ENCODE measurements at regions not wholly inside any gene's neighbourhood (a gene's known extent, or its start where the extent isn't known, plus 50 kb on each side); places are given as distances from the start of the nearest gene placed in this dataset.
A peak's percentile ranks its signal among the peaks of the same experiment; 100 is the strongest.
"Not testable (repeated sequence)": the region's sequence is repeated elsewhere in the genome, so short reads cannot be mapped to it uniquely, and the experiment has no call there.

DNA sequence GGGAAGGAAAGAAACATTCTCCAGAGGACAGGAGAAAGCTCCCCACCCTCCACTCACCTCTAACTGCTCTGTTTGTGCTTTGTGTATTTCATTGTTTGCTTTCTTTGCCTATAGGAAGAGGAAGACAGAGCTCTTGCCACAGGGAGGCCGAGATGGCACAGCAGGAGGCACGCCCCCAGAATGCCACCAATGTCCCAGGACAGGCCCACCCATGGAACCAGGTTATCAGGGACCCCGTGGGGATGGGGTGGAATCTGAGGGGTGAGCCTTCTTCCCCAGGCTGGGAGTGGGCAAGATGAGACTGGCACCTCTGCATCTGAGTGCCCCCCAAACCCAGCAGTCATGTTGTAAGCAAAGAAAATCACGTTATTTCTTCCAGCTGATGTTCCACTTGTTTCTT is 155.8 kb downstream of the TBC1D2B start:
- no peaks in the 10 kb centered on the region for H3K9me3 ChIP-seq (ENCODE audit: control insufficient read depth, insufficient read depth, low read length)
- no peak overlapping the region for H3K9ac ChIP-seq (ENCODE audit: low read depth, low read length)
- no peaks in the 10 kb centered on the region for H3K4me1 ChIP-seq (ENCODE audit: insufficient read depth, low read length)
- H3K36me3 ChIP-seq (ENCODE audit: insufficient read depth, low read length), result no peaks in the 10 kb centered on the region

DNA sequence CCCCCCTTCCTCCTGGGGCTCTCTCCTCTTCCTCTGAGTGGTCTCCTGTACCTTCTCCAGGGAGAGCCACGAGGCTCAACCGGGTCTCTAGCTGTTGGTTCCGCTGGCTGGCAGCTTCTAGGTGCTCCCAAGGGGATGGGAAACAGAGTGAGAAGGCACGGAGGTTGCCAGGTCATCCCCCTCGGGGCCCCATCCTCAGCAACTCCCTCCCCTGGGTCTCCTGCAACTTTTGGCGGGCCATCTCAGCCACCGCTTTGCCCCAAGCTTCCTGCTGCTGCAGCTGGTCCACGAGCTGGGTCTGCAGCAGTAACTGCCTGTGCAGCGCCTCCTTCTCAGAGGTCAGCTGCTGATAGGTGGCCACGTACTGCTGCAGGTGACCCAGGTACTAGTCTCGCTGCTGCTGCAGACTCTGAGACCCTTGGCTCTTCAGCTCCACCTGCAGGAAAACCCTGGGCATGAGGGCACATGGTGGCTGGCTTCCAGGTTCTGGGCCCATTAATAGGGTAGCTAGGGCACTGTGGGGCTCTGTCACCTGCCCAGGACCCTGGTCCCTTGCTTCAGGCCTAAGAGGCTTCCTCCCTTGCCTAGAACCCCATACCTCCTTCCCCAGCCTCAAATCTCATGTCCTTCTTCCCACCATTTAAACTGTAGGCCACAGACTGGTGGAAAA is 160.4 kb downstream of the TBC1D2B start:
- not testable (repeated sequence) for H3K9ac ChIP-seq (ENCODE audit: low read depth, low read length); H3K36me3 ChIP-seq (ENCODE audit: insufficient read depth, low read length); H3K4me1 ChIP-seq (ENCODE audit: insufficient read depth, low read length); H3K9me3 ChIP-seq (ENCODE audit: control insufficient read depth, insufficient read depth, low read length)

DNA sequence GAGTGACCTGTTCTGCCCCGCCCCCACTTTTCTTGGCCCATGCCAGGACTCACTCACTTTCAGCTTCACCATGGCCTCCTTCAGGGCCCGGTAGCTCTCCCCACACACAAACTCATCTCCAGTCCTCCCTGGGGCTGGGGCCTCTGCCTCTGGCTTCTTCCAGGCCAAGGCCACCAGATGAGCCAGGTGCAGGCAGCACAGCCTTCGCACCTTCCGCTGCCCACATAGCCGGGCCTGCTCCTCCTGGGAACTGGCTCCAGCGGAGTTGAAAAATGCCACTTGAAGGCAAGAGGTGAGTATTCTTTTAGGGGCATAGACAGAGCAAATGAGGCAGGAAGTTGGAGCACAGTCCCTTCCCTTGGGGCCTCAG is 161.6 kb downstream of the TBC1D2B start:
- H3K9ac ChIP-seq (ENCODE audit: low read depth, low read length); H3K36me3 ChIP-seq (ENCODE audit: insufficient read depth, low read length); H3K9me3 ChIP-seq (ENCODE audit: control insufficient read depth, insufficient read depth, low read length); H3K4me1 ChIP-seq (ENCODE audit: insufficient read depth, low read length): not testable (repeated sequence)

DNA sequence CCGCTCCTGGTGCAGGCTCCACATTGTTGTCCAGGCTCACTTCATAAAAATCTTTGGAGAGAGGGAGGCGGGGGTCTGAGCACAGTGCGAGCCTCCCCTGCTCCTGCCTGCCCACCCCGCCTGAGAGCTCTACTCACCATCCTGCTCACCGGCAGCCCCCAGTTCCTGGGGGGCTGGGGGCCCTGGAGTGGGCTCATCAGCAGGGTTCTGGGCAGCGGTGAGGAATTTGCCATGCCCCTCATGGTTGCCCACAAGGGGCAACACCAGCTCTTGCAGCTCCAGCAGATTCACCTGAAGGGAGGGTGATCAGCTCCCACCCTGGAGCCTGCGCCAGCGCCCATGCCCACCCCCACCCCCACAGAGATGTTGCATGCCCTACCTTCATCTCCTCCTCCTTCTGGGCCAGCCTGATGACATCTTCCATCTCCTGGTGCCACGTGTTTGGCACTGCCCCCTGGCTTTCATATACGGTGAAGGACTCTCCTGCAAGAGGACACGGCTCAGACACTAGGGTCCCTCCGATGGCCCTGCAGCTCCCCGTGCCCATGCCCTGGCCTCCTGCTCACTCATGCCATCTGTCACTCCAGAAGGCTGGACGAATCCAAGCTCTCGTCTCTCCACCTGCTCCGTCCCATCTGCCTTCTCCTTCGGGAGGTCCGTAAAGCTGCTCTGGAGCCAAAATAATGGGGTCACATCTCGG is 162.1 kb downstream of the TBC1D2B start:
- no peak overlapping the region for H3K9ac ChIP-seq (ENCODE audit: low read depth, low read length)
- no peaks in the 10 kb centered on the region for H3K36me3 ChIP-seq (ENCODE audit: insufficient read depth, low read length)
- no peaks in the 10 kb centered on the region for H3K4me1 ChIP-seq (ENCODE audit: insufficient read depth, low read length)
- no peaks in the 10 kb centered on the region for H3K9me3 ChIP-seq (ENCODE audit: control insufficient read depth, insufficient read depth, low read length)

DNA sequence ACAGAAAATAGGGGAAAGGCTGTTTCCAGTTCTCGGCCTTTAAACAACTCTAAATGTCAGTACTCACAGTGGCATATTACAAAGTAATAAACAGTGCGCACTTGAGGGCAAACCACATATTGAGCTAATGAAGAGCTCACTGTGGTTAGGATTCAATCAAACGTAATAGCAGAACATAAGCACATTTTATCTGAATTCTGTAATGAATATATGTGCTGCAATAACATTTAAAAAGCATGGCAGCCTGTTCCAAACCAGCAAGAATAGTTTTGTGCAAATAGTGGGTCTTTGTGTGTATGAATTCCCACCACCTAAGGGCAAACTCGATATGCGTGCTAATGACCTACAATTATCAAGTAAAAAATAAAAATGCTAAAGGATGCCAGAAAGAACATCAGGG is 163.0 kb downstream of the TBC1D2B start:
- H3K9ac ChIP-seq (ENCODE audit: low read depth, low read length); H3K36me3 ChIP-seq (ENCODE audit: insufficient read depth, low read length): not testable (repeated sequence)

DNA sequence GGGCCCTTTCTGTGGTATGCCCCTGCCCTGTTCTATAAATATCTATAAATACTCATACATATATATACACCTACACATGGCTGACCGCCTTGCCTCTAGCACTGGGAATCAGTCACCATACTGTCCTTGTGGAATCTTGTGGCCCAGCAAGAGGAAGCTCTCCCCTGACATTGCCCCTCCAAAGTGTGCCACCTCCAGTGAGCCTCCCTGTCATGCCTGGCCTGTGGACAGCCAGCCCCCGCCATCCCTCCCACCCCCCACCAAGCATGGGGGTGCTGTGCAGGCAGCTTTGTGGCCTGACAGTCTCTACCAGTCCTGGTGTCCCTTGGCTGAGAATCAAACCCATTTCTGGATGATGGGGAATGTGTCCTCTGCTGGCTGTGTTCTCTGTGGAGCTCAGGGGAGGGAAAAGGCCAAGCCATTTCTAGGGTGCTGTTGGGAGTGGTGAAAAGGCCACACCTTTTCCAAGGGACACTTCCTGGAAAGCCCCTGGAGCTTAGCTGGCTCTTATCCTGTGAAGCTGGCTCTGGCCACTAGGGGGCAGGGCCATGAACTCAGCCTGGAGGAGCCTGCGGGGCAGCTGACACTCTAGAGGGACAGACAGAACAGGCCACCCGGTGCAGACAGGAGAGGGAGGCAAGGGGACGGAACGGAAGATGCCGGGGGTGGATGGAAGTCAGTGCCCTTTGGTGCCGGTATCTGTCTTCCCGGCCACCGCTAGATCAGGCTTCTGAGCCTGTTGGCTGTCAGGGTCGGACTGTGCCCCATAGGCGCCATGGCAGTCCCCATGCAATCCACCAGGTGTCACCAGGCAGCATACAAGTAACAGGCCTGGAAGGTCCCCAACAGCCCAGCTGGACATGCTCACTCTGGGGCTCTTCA is 167.2 kb downstream of the TBC1D2B start:
- not testable (repeated sequence) for H3K9me3 ChIP-seq (ENCODE audit: control insufficient read depth, insufficient read depth, low read length); H3K36me3 ChIP-seq (ENCODE audit: insufficient read depth, low read length); H3K4me1 ChIP-seq (ENCODE audit: insufficient read depth, low read length)
- peak overlapping the region; percentile 51 for H3K9ac ChIP-seq (ENCODE audit: low read depth, low read length)

More for the DNA sequence above, 163.0 kb downstream of the TBC1D2B start:
- H3K9me3 ChIP-seq (ENCODE audit: control insufficient read depth, insufficient read depth, low read length); H3K4me1 ChIP-seq (ENCODE audit: insufficient read depth, low read length): not testable (repeated sequence)

DNA sequence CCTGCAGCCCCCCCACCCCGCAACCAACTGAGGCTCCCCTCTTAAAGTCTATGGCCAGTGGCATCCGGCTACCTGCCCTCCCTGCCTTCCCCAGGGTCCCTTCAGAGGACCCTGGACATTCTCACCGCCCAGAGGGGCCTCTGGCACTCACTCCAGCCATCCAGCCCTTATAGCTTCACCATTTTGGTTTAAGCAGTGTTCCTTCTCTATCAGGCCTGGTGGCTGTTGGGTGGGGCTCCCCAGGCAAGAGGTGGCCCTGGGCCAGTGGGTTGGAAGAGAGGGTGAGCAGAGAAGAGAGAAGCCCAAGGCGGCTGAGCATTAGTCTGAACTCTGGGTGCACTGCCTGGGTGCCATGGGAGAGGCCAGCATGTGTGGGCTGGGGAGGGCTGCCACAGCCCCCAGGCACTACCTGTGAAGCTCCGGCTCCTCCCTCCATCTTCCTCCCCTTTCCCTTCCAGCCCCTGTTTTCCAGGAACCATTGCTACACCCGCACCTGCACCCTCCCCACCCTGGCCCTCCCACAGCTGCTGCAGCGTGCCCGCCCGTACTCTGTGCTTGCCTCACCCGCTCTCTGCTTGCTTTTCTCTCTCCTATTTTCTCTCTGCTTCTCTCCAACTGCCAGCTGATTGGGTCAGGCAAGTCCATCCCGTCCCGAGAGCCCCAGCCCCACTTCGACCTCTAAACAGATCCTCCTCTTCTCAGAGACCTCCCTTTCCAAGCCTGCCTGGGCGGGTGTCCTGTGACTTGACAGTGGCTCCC is 168.2 kb downstream of the TBC1D2B start:
- Histone ChIP-seq H3K9me3 (ENCODE audit: control insufficient read depth, insufficient read depth, low read length) (no peaks in the 10 kb centered on the region), H3K4me1 (ENCODE audit: insufficient read depth, low read length) (no peaks in the 10 kb centered on the region), H3K9ac (ENCODE audit: low read depth, low read length) (no peak overlapping the region), H3K36me3 (ENCODE audit: insufficient read depth, low read length) (no peaks in the 10 kb centered on the region)

DNA sequence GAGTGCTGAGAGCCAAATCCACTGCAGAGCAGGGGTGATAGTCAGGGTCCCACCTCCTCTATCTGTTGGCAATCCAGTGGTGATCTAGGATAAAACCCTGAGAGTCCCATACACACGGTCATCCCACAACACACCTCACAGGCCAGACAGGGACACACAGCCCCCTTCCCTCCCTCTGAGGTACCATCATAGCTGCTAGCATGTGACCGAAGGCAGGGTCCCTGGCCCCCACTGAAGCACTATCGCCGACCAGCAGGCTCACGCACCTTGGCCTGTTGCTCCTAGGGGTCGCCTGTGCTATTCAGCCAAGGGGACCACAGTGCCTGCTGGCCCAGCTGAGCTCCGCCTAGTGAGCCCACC is 168.8 kb downstream of the TBC1D2B start:
- not testable (repeated sequence) for H3K9me3 ChIP-seq (ENCODE audit: control insufficient read depth, insufficient read depth, low read length); H3K36me3 ChIP-seq (ENCODE audit: insufficient read depth, low read length); H3K4me1 ChIP-seq (ENCODE audit: insufficient read depth, low read length); H3K9ac ChIP-seq (ENCODE audit: low read depth, low read length)

DNA sequence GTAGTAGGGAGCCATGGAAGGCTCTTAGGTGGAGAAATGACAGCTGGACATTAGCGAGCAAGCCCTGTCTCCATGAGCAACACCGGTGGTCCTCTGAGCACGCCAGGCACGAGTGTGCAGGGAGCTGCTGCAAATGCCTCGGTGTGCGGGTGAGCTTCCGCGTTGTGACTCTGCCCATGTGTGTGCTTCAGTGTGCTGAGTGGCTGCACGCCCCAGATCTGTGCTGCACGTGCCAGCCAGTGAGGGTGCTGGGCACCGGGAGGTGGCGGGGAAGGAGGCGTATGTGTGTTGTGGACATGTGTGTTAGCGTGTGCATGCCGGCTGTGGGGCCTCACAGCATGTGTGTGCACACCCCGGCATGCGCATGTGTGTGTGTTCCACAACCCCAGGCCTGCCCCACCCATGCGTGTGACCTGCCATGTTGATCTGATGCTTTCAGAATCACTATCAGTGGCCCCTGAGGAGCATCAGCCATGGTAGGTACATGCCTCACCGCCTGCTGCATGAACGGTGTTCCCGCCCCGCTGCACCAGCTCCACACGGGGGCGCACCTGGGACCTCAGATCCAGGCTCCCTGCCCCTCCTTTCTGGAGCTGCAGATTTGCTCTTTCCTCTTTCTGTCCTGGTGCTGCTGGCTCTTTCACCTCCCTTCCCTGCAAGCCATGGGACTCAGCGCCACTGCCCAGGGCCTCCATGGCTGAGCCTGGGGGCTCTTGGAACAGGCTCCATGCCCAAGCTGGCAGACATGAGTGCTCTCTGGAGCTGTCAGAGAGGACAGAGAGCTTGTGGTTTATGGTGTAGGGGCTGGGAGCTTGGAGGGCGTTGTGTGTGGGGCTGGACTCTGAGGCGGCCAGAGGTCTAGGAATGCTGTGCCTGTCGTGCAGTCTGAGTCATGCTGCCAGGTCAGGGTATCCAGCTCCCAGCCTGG is 169.4 kb downstream of the TBC1D2B start:
- H3K4me1 ChIP-seq (ENCODE audit: insufficient read depth, low read length), result no peaks in the 10 kb centered on the region
- H3K9me3 ChIP-seq (ENCODE audit: control insufficient read depth, insufficient read depth, low read length), result no peaks in the 10 kb centered on the region
- no peak overlapping the region for H3K9ac ChIP-seq (ENCODE audit: low read depth, low read length)
- H3K36me3 ChIP-seq (ENCODE audit: insufficient read depth, low read length), result no peaks in the 10 kb centered on the region

DNA sequence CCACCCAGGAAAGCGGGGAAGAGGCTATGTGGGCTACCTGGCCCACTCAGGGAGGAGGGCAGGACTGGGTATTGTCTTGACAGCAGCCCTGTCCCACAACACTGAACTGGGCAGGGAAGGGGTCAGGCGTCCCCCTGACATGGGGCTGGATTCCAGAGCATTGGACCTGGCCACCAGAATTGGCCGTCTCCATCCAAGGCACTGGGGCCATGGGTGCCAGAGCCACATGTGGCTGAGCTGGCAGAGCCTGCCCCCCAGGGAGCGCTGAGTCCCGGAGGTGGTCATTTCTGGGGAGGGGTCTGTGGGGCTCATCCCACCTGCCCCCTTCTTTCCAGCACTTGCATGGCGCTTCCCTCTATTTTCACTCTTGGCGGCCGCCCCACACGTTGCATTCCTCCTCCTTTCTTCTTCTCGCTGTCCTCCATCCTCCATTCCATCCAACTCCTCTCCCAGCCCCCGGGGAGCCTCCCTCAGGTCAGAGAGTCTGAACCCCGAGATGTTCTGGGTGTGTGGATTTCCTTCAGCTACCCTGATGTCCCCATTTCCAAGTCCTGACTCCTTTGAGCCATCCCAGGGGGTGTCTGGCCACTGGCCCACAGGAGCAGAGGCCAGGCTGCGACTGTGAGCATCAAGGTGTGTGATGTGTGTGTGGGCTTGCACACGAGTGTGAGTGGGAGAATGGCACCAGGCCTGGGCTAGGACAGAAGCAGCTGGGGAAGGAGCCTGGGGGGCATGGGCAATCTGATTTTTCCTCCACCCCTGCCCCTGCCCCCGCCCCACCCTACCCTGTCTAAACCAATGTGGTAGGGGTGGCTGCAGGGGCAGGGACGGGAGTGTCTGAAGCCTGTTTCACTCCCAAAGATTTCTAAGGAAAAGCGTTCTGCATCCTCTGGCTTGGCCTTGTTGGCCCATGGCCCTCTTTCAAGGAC is 171.2 kb downstream of the TBC1D2B start:
- not testable (repeated sequence) for H3K9ac ChIP-seq (ENCODE audit: low read depth, low read length)

DNA sequence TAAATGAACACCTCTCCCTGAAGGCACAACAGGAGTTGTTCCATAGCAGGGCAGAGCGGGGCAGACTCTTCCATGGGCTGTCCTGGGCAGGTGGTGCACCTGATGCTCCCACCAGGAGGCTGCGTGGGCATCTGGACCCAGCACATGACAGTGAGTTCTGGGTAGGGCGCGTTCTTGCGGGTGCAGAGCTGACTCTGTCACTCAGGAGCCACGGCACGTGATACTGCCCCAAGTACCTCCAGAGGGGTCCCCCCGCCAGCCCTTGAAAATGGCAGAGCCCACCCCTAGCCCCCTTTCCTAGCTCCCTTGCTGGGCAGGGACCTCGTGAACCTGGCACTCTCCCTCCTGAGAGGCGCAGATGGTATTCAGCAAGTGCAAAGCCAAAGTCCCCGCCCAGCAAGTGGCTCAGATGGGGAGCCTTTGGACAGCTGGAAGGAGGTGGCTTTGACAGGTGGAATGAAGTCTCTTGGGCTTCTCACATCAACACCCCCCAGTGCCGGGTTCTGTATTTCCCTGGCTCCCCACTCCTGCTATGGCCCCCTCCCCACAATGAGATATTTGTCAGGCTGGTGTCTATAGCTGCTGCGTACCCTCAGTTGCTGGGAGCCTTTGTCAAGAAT is 172.1 kb downstream of the TBC1D2B start:
- no peaks in the 10 kb centered on the region for H3K9me3 ChIP-seq (ENCODE audit: control insufficient read depth, insufficient read depth, low read length)
- no peaks in the 10 kb centered on the region for H3K4me1 ChIP-seq (ENCODE audit: insufficient read depth, low read length)
- no peaks in the 10 kb centered on the region for H3K36me3 ChIP-seq (ENCODE audit: insufficient read depth, low read length)
- H3K9ac ChIP-seq (ENCODE audit: low read depth, low read length), result no peak overlapping the region

More for the DNA sequence above, 171.2 kb downstream of the TBC1D2B start:
- not testable (repeated sequence) for H3K4me1 ChIP-seq (ENCODE audit: insufficient read depth, low read length); H3K36me3 ChIP-seq (ENCODE audit: insufficient read depth, low read length); H3K9me3 ChIP-seq (ENCODE audit: control insufficient read depth, insufficient read depth, low read length)

DNA sequence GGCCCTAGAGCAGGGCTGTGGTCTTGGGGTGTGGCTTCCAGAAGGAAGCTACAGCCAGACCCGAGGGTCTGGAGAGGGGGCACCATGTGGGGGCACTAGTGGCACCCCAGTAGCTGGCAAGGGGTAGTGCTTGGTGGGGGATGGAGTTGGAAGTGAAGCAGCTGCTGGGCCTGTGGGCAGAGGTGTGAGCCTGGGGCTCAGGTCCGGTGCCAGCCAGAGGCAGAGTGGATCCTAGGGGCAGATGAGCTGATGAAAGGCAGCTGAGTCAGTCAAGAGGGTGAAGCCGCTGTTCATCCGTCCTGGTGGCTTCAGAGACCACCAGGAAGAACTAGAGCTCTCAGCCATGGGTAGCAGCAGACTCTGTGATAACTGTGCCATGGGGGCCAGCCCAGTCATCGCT is 172.6 kb downstream of the TBC1D2B start:
- H3K36me3 ChIP-seq (ENCODE audit: insufficient read depth, low read length), result no peaks in the 10 kb centered on the region
- H3K9ac ChIP-seq (ENCODE audit: low read depth, low read length), result no peak overlapping the region
- no peaks in the 10 kb centered on the region for H3K4me1 ChIP-seq (ENCODE audit: insufficient read depth, low read length)
- H3K9me3 ChIP-seq (ENCODE audit: control insufficient read depth, insufficient read depth, low read length), result no peaks in the 10 kb centered on the region
